Smooth muscle cell (in vitro differentiated cells): ENCODE measurements at regions not wholly inside any gene's neighbourhood (a gene's known extent, or its start where the extent isn't known, plus 50 kb on each side); places are given as distances from the start of the nearest gene placed in this dataset.

Experiments
- DNase-seq: peaks from one replicate; lab custom pipeline; 2025; ENCODE audit not compliant: unreplicated experiment; lab: John Stamatoyannopoulos, UW
- H2AFZ ChIP-seq: fragments of 200-600 bp; sonication (generic); 2 replicates; pipeline ENCODE4 v1.6.0; 2016; ENCODE audit warnings: antibody characterized with exemption, low read depth, mild to moderate bottlenecking
- H3F3A ChIP-seq: fragments of 200-600 bp; sonication (generic); 2 replicates; pipeline ENCODE4 v1.6.0; 2017; ENCODE audit warnings: antibody characterized with exemption, low read depth
- H3K27ac ChIP-seq: fragments of 200-600 bp; sonication (generic); 2 replicates; pipeline ENCODE4 v1.5.1; 2016; ENCODE audit warnings: low read depth, mild to moderate bottlenecking
- H3K27me3 ChIP-seq: fragments of 200-600 bp; sonication (generic); 2 replicates; pipeline ENCODE4 v1.6.1; 2016; ENCODE audit warnings: low read depth, mild to moderate bottlenecking
- H3K36me3 ChIP-seq: fragments of 200-600 bp; sonication (generic); 2 replicates; pipeline ENCODE4 v1.5.1; 2016; ENCODE audit warnings: low read depth
- H3K4me1 ChIP-seq: fragments of 200-600 bp; sonication (generic); 2 replicates; pipeline ENCODE4 v1.5.1; 2016; ENCODE audit warnings: low read depth
- H3K4me2 ChIP-seq: fragments of 200-600 bp; sonication (generic); 2 replicates; pipeline ENCODE4 v1.6.0; 2016; ENCODE audit warnings: mild to moderate bottlenecking
- H3K4me3 ChIP-seq: fragments of 200-600 bp; sonication (generic); 2 replicates; pipeline ENCODE4 v1.5.1; 2016; ENCODE audit warnings: mild to moderate bottlenecking
- H3K79me2 ChIP-seq: fragments of 200-600 bp; sonication (generic); 2 replicates; pipeline ENCODE4 v1.6.0; 2016; ENCODE audit warnings: low read depth, mild to moderate bottlenecking
- H3K9ac ChIP-seq: fragments of 200-600 bp; sonication (generic); 2 replicates; pipeline ENCODE4 v1.6.0; 2016; ENCODE audit warnings: low read depth
- H3K9me3 ChIP-seq: fragments of 200-600 bp; sonication (generic); replicated peaks from 2 replicates; pipeline ENCODE4 v1.5.1; 2016; ENCODE audit warnings: low read depth
- H4K20me1 ChIP-seq: fragments of 200-600 bp; sonication (generic); 2 replicates; pipeline ENCODE4 v1.6.0; 2016; ENCODE audit warnings: low read depth
- CTCF ChIP-seq: fragments of 200-600 bp; sonication (generic); IDR thresholded peaks from 2 replicates; pipeline ENCODE4 v1.5.1; 2017; ENCODE audit warnings: borderline replicate concordance, mild to moderate bottlenecking, antibody characterized with exemption; ENCODE audit not compliant: insufficient read depth, poor library complexity, severe bottlenecking
- WGBS: methylation state at CpG from one replicate; pipeline ENCODE4 v1.1.7; 2016; ENCODE audit warnings: low lambda C conversion rate; 5-methylcytosine and 5-hydroxymethylcytosine counted together

- TF ChIP-seq CTCF: no peak
- no peaks in the 10 kb centered on the region for H3F3A ChIP-seq
- no peaks in the 10 kb centered on the region for H3K27me3 ChIP-seq
- H3K4me1 ChIP-seq: no peaks in the 10 kb centered on the region
- H3K4me3 ChIP-seq: no peak overlapping the region
- H3K36me3 ChIP-seq: no peaks in the 10 kb centered on the region
- no peak overlapping the region for H2AFZ ChIP-seq
- H3K4me2 ChIP-seq: no peak overlapping the region
- no peak overlapping the region for H3K27ac ChIP-seq
- DNase-seq: no peak
- no peaks in the 10 kb centered on the region for H3K79me2 ChIP-seq
- H3K9me3 ChIP-seq: no peaks in the 10 kb centered on the region
- H4K20me1 ChIP-seq: no peaks in the 10 kb centered on the region
- H3K9ac ChIP-seq: no peak overlapping the region
These were observed 185.8 kb upstream of the CNTNAP5 start for GRCh38 chr2:123839326-123839725.

GRCh38 chr2:123840016-123840415, 185.1 kb upstream of the CNTNAP5 start:
- Histone ChIP-seq H3F3A (no peaks in the 10 kb centered on the region), H3K4me1 (no peaks in the 10 kb centered on the region), H3K4me2 (no peak overlapping the region), H3K79me2 (no peaks in the 10 kb centered on the region), H3K4me3 (no peak overlapping the region), H2AFZ (no peak overlapping the region), H3K9me3 (no peaks in the 10 kb centered on the region), H3K27me3 (no peaks in the 10 kb centered on the region), H3K9ac (no peak overlapping the region), H3K27ac (no peak overlapping the region), H3K36me3 (no peaks in the 10 kb centered on the region), H4K20me1 (no peaks in the 10 kb centered on the region)
- DNase-seq: no peak
- TF ChIP-seq CTCF: no peak

- no peak for DNase-seq
- Histone ChIP-seq H4K20me1 (no peaks in the 10 kb centered on the region), H3K4me3 (no peak overlapping the region), H3K36me3 (no peaks in the 10 kb centered on the region), H3K4me2 (no peak overlapping the region), H3K27ac (no peak overlapping the region), H3K27me3 (no peaks in the 10 kb centered on the region), H3K9me3 (no peaks in the 10 kb centered on the region), H3K79me2 (no peaks in the 10 kb centered on the region), H3F3A (no peaks in the 10 kb centered on the region), H2AFZ (no peak overlapping the region), H3K4me1 (no peaks in the 10 kb centered on the region), H3K9ac (no peak overlapping the region)
- no peak for TF ChIP-seq CTCF
- 87% methylated on average over 3 of the region's 3 CpGs for WGBS
These were observed 184.5 kb upstream of the CNTNAP5 start for GRCh38 chr2:123840574-123840973.

- Histone ChIP-seq H3K27me3 (no peaks in the 10 kb centered on the region), H3F3A (no peaks in the 10 kb centered on the region), H3K9me3 (no peaks in the 10 kb centered on the region), H3K27ac (no peak overlapping the region), H3K4me1 (no peaks in the 10 kb centered on the region), H3K9ac (no peak overlapping the region), H2AFZ (no peak overlapping the region), H3K4me3 (no peak overlapping the region), H3K36me3 (no peaks in the 10 kb centered on the region), H3K79me2 (no peaks in the 10 kb centered on the region), H3K4me2 (no peak overlapping the region), H4K20me1 (no peaks in the 10 kb centered on the region)
- WGBS: 78% methylated on average over 1 of the region's 1 CpG
- TF ChIP-seq CTCF: no peak
- DNase-seq: no peak
These were observed 173.8 kb upstream of the CNTNAP5 start for GRCh38 chr2:123851281-123851680.
